Activated CD4-positive, CD25-positive, alpha-beta regulatory T cell treated with anti-CD3 and anti-CD28 coated beads, Interleukin-2, amount 50 U/mL, for 16 hours (primary cell): ENCODE measurements at regions not wholly inside any gene's neighbourhood (a gene's known extent, or its start where the extent isn't known, plus 50 kb on each side); places are given as distances from the start of the nearest gene placed in this dataset.

Source experiments
- DNase-seq: peaks from one replicate; pipeline ENCODE4 v3.0.0-alpha.2; 2020; ENCODE audit warnings: low read depth, low spot score

- no peak for DNase-seq
Observed at GRCh38 chr4:108567831-108568230, 52.5 kb upstream of the RPL34 start.

GRCh38 chr4:108561116-108561515, 59.3 kb upstream of the RPL34 start:
- DNase-seq: no peak

- DNase-seq: no peak
Observed at GRCh38 chr4:108560616-108561015, 59.8 kb upstream of the RPL34 start.

GRCh38 chr4:108559911-108560310, 60.5 kb upstream of the RPL34 start:
- no peak for DNase-seq

- DNase-seq: no peak
Observed at GRCh38 chr4:108559068-108559793, 61.1 kb upstream of the RPL34 start.

GRCh38 chr4:108556588-108557200, 63.7 kb upstream of the RPL34 start:
- DNase-seq: no peak

- DNase-seq: no peak
Observed at GRCh38 chr4:108556166-108556565, 64.2 kb upstream of the RPL34 start.

GRCh38 chr4:108555701-108556100, 64.7 kb upstream of the RPL34 start:
- DNase-seq: no peak

GRCh38 chr4:108547682-108548081, 72.7 kb upstream of the RPL34 start:
- no peak for DNase-seq

GRCh38 chr4:108546728-108547127, 73.6 kb upstream of the RPL34 start:
- no peak for DNase-seq

GRCh38 chr4:108544481-108544880, 75.9 kb upstream of the RPL34 start:
- no peak for DNase-seq

GRCh38 chr4:108543359-108543968, 76.9 kb upstream of the RPL34 start:
- DNase-seq: no peak

- no peak for DNase-seq
Observed at GRCh38 chr4:108540536-108540935, 79.8 kb upstream of the RPL34 start.

GRCh38 chr4:108536577-108536976, 83.8 kb upstream of the RPL34 start:
- DNase-seq: no peak

GRCh38 chr4:108535757-108536156, 84.6 kb upstream of the RPL34 start:
- DNase-seq: no peak

GRCh38 chr4:108533876-108534275, 86.5 kb upstream of the RPL34 start:
- no peak for DNase-seq

GRCh38 chr4:108533245-108533844, 87.0 kb upstream of the RPL34 start:
- no peak for DNase-seq

- no peak for DNase-seq
Observed at GRCh38 chr4:108532738-108533137, 87.6 kb upstream of the RPL34 start.

GRCh38 chr4:108532187-108532586, 88.2 kb upstream of the RPL34 start:
- no peak for DNase-seq

- no peak for DNase-seq
Observed at GRCh38 chr4:108531461-108531860, 88.9 kb upstream of the RPL34 start.

GRCh38 chr4:108529984-108530905, 90.1 kb upstream of the RPL34 start:
- DNase-seq: no peak

GRCh38 chr4:108529102-108529501, 91.3 kb upstream of the RPL34 start:
- DNase-seq: no peak
